ENCODE measurements at regions not wholly inside any gene's neighbourhood (a gene's known extent, or its start where the extent isn't known, plus 50 kb on each side); places are given as distances from the start of the nearest gene placed in this dataset.
A peak's percentile ranks its signal among the peaks of the same experiment; 100 is the strongest.
"Not testable (repeated sequence)": the region's sequence is repeated elsewhere in the genome, so short reads cannot be mapped to it uniquely, and the experiment has no call there.

DNA sequence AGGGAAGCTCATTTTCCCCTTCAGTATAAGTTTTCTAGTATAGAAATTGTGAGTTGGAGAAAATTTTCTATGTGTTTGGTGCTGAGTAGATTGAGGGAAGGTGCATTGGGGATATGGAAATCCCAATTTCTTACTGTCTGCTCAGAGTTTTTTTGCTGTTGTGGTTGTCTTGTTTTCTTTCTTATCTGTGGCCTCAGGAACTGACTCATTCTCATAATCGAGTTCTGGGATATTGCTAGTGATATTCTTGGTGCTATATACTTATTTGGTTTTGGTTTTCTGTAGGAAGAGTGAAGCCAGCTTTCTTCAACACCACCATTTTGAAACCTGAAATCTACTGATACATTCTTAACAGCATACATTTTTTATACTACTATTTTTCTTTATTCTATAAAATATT is 869.2 kb downstream of the DIPK2A start:
- TF ChIP-seq EZH2 (IDR thresholded peaks at IDR 0.05; ENCODE audit: low read depth), result no peak
- TF ChIP-seq, protein P1, sequence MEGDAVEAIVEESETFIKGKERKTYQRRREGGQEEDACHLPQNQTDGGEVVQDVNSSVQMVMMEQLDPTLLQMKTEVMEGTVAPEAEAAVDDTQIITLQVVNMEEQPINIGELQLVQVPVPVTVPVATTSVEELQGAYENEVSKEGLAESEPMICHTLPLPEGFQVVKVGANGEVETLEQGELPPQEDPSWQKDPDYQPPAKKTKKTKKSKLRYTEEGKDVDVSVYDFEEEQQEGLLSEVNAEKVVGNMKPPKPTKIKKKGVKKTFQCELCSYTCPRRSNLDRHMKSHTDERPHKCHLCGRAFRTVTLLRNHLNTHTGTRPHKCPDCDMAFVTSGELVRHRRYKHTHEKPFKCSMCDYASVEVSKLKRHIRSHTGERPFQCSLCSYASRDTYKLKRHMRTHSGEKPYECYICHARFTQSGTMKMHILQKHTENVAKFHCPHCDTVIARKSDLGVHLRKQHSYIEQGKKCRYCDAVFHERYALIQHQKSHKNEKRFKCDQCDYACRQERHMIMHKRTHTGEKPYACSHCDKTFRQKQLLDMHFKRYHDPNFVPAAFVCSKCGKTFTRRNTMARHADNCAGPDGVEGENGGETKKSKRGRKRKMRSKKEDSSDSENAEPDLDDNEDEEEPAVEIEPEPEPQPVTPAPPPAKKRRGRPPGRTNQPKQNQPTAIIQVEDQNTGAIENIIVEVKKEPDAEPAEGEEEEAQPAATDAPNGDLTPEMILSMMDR (conservative IDR thresholded peaks at IDR 0.05), result no peak
- ChIA-PET POLR2A (ENCODE audit: unreplicated experiment) (no interaction called here), CTCF (interaction anchor here (0.6 kb wide), 1 partner anchor 1349 kb away, joined by 3 read pairs; no protein-coding TSS in a partner anchor)
- H3K9me3 ChIP-seq (ENCODE audit: insufficient read depth, low read depth), result no peaks in the 10 kb centered on the region; the same call in 1 of the 2 replicates
- no peak overlapping the region for H3K27ac ChIP-seq
- no peaks in the 10 kb centered on the region for H3K9me2 ChIP-seq (ENCODE audit: insufficient read depth)
- H3F3A ChIP-seq (ENCODE audit: insufficient read depth, low read depth), result no peaks in the 10 kb centered on the region
- no peak for DNase-seq
- H3K79me2 ChIP-seq (ENCODE audit: low read depth), result no peaks in the 10 kb centered on the region
- no peaks in the 10 kb centered on the region for H3K36me3 ChIP-seq (ENCODE audit: low read depth)
- BruUV-seq (replicated peaks), result no TSS peak
- no peaks in the 10 kb centered on the region for H3K4me1 ChIP-seq (replicated peaks; ENCODE audit: insufficient read depth)
- no peak overlapping the region for H3K4me2 ChIP-seq
- H3K27me3 ChIP-seq (ENCODE audit: insufficient read depth, low read depth), result no peaks in the 10 kb centered on the region
- intact Hi-C loops (cut with micrococcal nuclease; ENCODE audit: unreplicated experiment), result loop anchor here (10.0 kb wide), 1 partner anchor 264 kb away; no protein-coding TSS in a partner anchor
- no peak overlapping the region for H3K4me3 ChIP-seq
- H4K20me1 ChIP-seq (ENCODE audit: insufficient read depth), result no peaks in the 10 kb centered on the region
- H2AFZ ChIP-seq, result no peak overlapping the region

DNA sequence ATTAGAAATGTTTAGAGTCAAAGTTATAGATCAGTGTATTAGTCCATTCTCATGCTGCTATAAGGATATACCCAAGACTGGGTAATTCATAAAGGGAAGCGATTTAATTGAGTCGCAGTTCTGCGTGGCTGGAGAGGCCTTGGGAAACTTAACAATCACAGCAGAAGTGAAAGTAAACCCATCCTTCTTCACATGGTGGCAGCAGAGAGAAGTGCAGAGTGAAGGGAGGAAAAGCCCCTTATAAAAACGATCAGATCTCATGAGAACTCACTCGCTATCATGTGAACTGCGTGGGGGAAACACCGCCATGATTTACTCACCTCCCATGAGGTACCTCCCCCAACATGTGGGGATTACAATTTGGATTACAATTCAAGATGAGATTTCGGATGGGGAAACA is 871.5 kb downstream of the DIPK2A start:
- no peak for DNase-seq
- Histone ChIP-seq H3K4me1 (replicated peaks; ENCODE audit: insufficient read depth) (no peaks in the 10 kb centered on the region), H3K79me2 (ENCODE audit: low read depth) (no peaks in the 10 kb centered on the region), H3K4me2 (no peak overlapping the region), H3K9me3 (ENCODE audit: insufficient read depth, low read depth) (no peaks in the 10 kb centered on the region; the same call in none of the 2 replicates), H3K27me3 (ENCODE audit: insufficient read depth, low read depth) (no peaks in the 10 kb centered on the region), H3K36me3 (ENCODE audit: low read depth) (no peaks in the 10 kb centered on the region), H3F3A (ENCODE audit: insufficient read depth, low read depth) (no peaks in the 10 kb centered on the region), H4K20me1 (ENCODE audit: insufficient read depth) (no peaks in the 10 kb centered on the region), H2AFZ (peak overlapping the region; percentile 8; the same call in 1 of the 2 replicates), H3K9me2 (ENCODE audit: insufficient read depth) (no peaks in the 10 kb centered on the region), H3K27ac (no peak overlapping the region), H3K4me3 (no peak overlapping the region)
- CTCF ChIA-PET, result no interaction called here
- BruUV-seq (replicated peaks), result no TSS peak
- intact Hi-C loops (cut with micrococcal nuclease; ENCODE audit: unreplicated experiment), result loop anchor here (10.0 kb wide), 1 partner anchor 262 kb away; no protein-coding TSS in a partner anchor
- TF ChIP-seq, protein P1 (conservative IDR thresholded peaks at IDR 0.05), result no peak; the same call in 1 of the 2 replicates
- TF ChIP-seq EZH2 (IDR thresholded peaks at IDR 0.05; ENCODE audit: low read depth), result no peak
- POLR2A ChIA-PET (ENCODE audit: unreplicated experiment), result no interaction called here

DNA sequence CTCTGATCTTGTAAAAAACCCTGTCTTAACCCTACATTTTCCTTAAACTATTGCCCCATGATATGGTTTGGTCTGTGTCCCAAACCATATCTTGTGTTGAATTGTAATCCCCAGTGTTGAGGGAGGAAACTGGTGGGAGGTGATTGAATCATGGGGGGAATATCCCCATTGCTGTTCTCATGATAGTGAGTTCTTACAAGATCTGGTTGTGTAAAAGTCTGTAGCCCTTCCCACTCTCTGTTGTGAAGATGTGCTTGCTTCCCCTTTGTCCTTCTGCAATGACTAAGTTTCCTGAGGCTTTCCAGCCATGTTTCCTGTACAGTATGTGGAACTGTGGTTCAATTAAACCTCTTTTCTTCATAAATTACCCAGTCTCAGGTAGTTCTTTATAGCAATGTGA is 881.4 kb downstream of the DIPK2A start:
- no TSS peak for BruUV-seq (replicated peaks)
- Histone ChIP-seq H3K4me3 (no peak overlapping the region), H3K36me3 (ENCODE audit: low read depth) (no peaks in the 10 kb centered on the region), H3K4me1 (replicated peaks; ENCODE audit: insufficient read depth) (no peaks in the 10 kb centered on the region), H3K9me2 (ENCODE audit: insufficient read depth) (no peaks in the 10 kb centered on the region; the same call in 1 of the 2 replicates), H3K79me2 (ENCODE audit: low read depth) (no peaks in the 10 kb centered on the region), H3K27me3 (ENCODE audit: insufficient read depth, low read depth) (no peaks in the 10 kb centered on the region), H3F3A (ENCODE audit: insufficient read depth, low read depth) (no peaks in the 10 kb centered on the region), H4K20me1 (ENCODE audit: insufficient read depth) (no peaks in the 10 kb centered on the region), H3K27ac (no peak overlapping the region), H3K9me3 (ENCODE audit: insufficient read depth, low read depth) (no peaks in the 10 kb centered on the region), H2AFZ (no peak overlapping the region), H3K4me2 (no peak overlapping the region)
- ChIA-PET POLR2A (ENCODE audit: unreplicated experiment) (no interaction called here), CTCF (no interaction called here)
- intact Hi-C loops (cut with micrococcal nuclease; ENCODE audit: unreplicated experiment), result no loop called here
- no peak for DNase-seq
- no peak for TF ChIP-seq EZH2 (IDR thresholded peaks at IDR 0.05; ENCODE audit: low read depth)
- TF ChIP-seq, protein P1 (conservative IDR thresholded peaks at IDR 0.05), result no peak

DNA sequence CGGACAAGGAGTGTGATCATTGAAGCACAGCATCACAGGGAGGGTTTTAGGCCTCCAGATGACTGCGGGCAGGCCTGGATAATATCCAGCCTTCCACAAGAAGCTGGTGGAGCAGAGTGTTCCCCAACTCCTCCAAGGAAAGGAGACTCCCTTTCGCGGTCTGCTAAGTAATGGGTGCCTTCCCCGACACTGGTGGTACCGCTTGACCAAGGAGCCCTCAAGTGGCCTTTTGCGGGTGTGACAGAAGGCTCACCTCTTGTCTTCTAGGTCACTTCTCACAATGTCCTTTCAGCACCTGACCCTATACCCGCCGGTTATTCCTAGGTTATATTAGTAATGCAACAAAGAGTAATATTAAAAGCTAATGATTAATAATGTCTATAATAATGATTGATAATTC is 882.4 kb downstream of the DIPK2A start:
- H3K9me3 ChIP-seq (ENCODE audit: insufficient read depth, low read depth); H3K27me3 ChIP-seq (ENCODE audit: insufficient read depth, low read depth); CTCF ChIA-PET; H3F3A ChIP-seq (ENCODE audit: insufficient read depth, low read depth); H2AFZ ChIP-seq; H3K79me2 ChIP-seq (ENCODE audit: low read depth); H4K20me1 ChIP-seq (ENCODE audit: insufficient read depth); H3K27ac ChIP-seq; H3K4me2 ChIP-seq; H3K4me1 ChIP-seq (replicated peaks; ENCODE audit: insufficient read depth); BruUV-seq (replicated peaks); POLR2A ChIA-PET (ENCODE audit: unreplicated experiment); H3K9me2 ChIP-seq (ENCODE audit: insufficient read depth); intact Hi-C loops (cut with micrococcal nuclease; ENCODE audit: unreplicated experiment); H3K4me3 ChIP-seq; H3K36me3 ChIP-seq (ENCODE audit: low read depth); DNase-seq: not testable (repeated sequence)

All from PC-9 (cell line).